ENCODE measurements at regions not wholly inside any gene's neighbourhood (a gene's known extent, or its start where the extent isn't known, plus 50 kb on each side); places are given as distances from the start of the nearest gene placed in this dataset.

GRCh38 chr12:28980436-28980835, 168.6 kb upstream of the FAR2 start:
- no peaks in the 10 kb centered on the region for H3K27me3 ChIP-seq (ENCODE audit: insufficient read depth in 3 of 3, low read length in 2 of 3)
- no peaks in the 10 kb centered on the region for H3K9me3 ChIP-seq
- 78 to 80% (median 78%) methylated on average over 4 of the region's 4 CpGs for WGBS, 3 donors
- intact Hi-C loops (cut with DNase I) = no loop called here
- DNase-seq (no peak), ATAC-seq (no peak)
- H3K4me1 ChIP-seq = no peaks in the 10 kb centered on the region
- no peak overlapping the region for H3K4me3 ChIP-seq
- no peak for TF ChIP-seq CTCF (IDR thresholded peaks at IDR 0.05)
- no peak overlapping the region for H3K27ac ChIP-seq
- H3K36me3 ChIP-seq (ENCODE audit: insufficient read depth in 1 of 2, low read depth in 1 of 2) = no peaks in the 10 kb centered on the region

- no peak overlapping the region for H3K4me3 ChIP-seq
- H3K4me1 ChIP-seq = no peaks in the 10 kb centered on the region
- no peaks in the 10 kb centered on the region for H3K9me3 ChIP-seq
- ATAC-seq (no peak), DNase-seq (no peak)
- TF ChIP-seq CTCF (IDR thresholded peaks at IDR 0.05) = no peak
- no peaks in the 10 kb centered on the region for H3K36me3 ChIP-seq (ENCODE audit: insufficient read depth in 1 of 2, low read depth in 1 of 2)
- intact Hi-C loops (cut with DNase I) = no loop called here
- 34 to 51% (median 44%) methylated on average over 5 of the region's 5 CpGs for WGBS, 3 donors
- H3K27ac ChIP-seq = no peak overlapping the region
- H3K27me3 ChIP-seq (ENCODE audit: insufficient read depth in 3 of 3, low read length in 2 of 3) = no peaks in the 10 kb centered on the region
Observed at GRCh38 chr12:28987538-28988324, 161.3 kb upstream of the FAR2 start.

- DNase-seq (no peak), ATAC-seq (no peak)
- Histone ChIP-seq H3K4me3 (no peak overlapping the region), H3K36me3 (ENCODE audit: insufficient read depth in 1 of 2, low read depth in 1 of 2) (no peaks in the 10 kb centered on the region), H3K9me3 (no peaks in the 10 kb centered on the region), H3K27me3 (ENCODE audit: insufficient read depth in 3 of 3, low read length in 2 of 3) (no peaks in the 10 kb centered on the region), H3K4me1 (no peaks in the 10 kb centered on the region), H3K27ac (no peak overlapping the region)
- intact Hi-C loops (cut with DNase I) = no loop called here
- 6 to 10% (median 10%) methylated on average over 2 of the region's 2 CpGs for WGBS, 3 donors
- no peak for TF ChIP-seq CTCF (IDR thresholded peaks at IDR 0.05)
Observed at GRCh38 chr12:28988325-28988704, 160.8 kb upstream of the FAR2 start.

- no peaks in the 10 kb centered on the region for H3K4me1 ChIP-seq
- no peaks in the 10 kb centered on the region for H3K27me3 ChIP-seq (ENCODE audit: insufficient read depth in 3 of 3, low read length in 2 of 3)
- ATAC-seq (no peak), DNase-seq (no peak)
- H3K4me3 ChIP-seq = no peak overlapping the region
- WGBS, 3 donors = 83 to 97% (median 93%) methylated on average over 2 of the region's 2 CpGs
- H3K36me3 ChIP-seq (ENCODE audit: insufficient read depth in 1 of 2, low read depth in 1 of 2) = no peaks in the 10 kb centered on the region
- H3K9me3 ChIP-seq = no peaks in the 10 kb centered on the region
- no peak overlapping the region for H3K27ac ChIP-seq
- intact Hi-C loops (cut with DNase I) = no loop called here
- no peak for TF ChIP-seq CTCF (IDR thresholded peaks at IDR 0.05)
Observed at GRCh38 chr12:28991626-28992025, 157.5 kb upstream of the FAR2 start.

GRCh38 chr12:28993720-28994119, 155.4 kb upstream of the FAR2 start:
- WGBS, 3 donors = 45 to 61% (median 50%) methylated on average over 5 of the region's 5 CpGs
- Histone ChIP-seq H3K9me3 (no peaks in the 10 kb centered on the region), H3K27me3 (ENCODE audit: insufficient read depth in 3 of 3, low read length in 2 of 3) (no peaks in the 10 kb centered on the region), H3K36me3 (ENCODE audit: insufficient read depth in 1 of 2, low read depth in 1 of 2) (no peaks in the 10 kb centered on the region), H3K27ac (no peak overlapping the region), H3K4me3 (no peak overlapping the region), H3K4me1 (no peaks in the 10 kb centered on the region)
- no peak for TF ChIP-seq CTCF (IDR thresholded peaks at IDR 0.05)
- intact Hi-C loops (cut with DNase I) = no loop called here
- ATAC-seq (no peak), DNase-seq (no peak)
